NCI-H2081 (cell line): ENCODE measurements at regions not wholly inside any gene's neighbourhood (a gene's known extent, or its start where the extent isn't known, plus 50 kb on each side); places are given as distances from the start of the nearest gene placed in this dataset.

Experiments
- DNase-seq, 2 experiments: peaks; one replicate each; lab custom pipeline; 2025; lab: John Stamatoyannopoulos, UW

- DNase-seq = no peak
Measured at GRCh38 chr5:142508591-142508990, 177.3 kb downstream of the FGF1 start.

- no peak for DNase-seq
Measured at GRCh38 chr5:142507531-142508372, 178.1 kb downstream of the FGF1 start.

GRCh38 chr5:142506756-142507155 is 179.1 kb downstream of the FGF1 start:
- DNase-seq = no peak

- DNase-seq = no peak
Measured at GRCh38 chr5:142506046-142506445, 179.8 kb downstream of the FGF1 start.

GRCh38 chr5:142501890-142502289 is 177.1 kb upstream of the SPRY4 start:
- no peak for DNase-seq

GRCh38 chr5:142500227-142500905 is 175.5 kb upstream of the SPRY4 start:
- DNase-seq = no peak

GRCh38 chr5:142499591-142500226 is 174.9 kb upstream of the SPRY4 start:
- peak in 1 of 2 experiments; percentile 35 for DNase-seq

GRCh38 chr5:142498298-142498697 is 173.5 kb upstream of the SPRY4 start:
- no peak for DNase-seq

GRCh38 chr5:142495531-142495930 is 170.7 kb upstream of the SPRY4 start:
- DNase-seq = no peak

- no peak for DNase-seq
Measured at GRCh38 chr5:142493875-142494518, 169.2 kb upstream of the SPRY4 start.

- DNase-seq = no peak
Measured at GRCh38 chr5:142492781-142493281, 168.0 kb upstream of the SPRY4 start.

GRCh38 chr5:142491679-142492078 is 166.9 kb upstream of the SPRY4 start:
- DNase-seq = no peak

GRCh38 chr5:142491270-142491669 is 166.4 kb upstream of the SPRY4 start:
- no peak for DNase-seq

GRCh38 chr5:142486581-142486980 is 161.8 kb upstream of the SPRY4 start:
- DNase-seq = no peak

GRCh38 chr5:142486020-142486419 is 161.2 kb upstream of the SPRY4 start:
- DNase-seq = no peak

GRCh38 chr5:142484821-142485387 is 160.1 kb upstream of the SPRY4 start:
- DNase-seq = no peak

- DNase-seq = no peak
Measured at GRCh38 chr5:142482207-142482606, 157.4 kb upstream of the SPRY4 start.

GRCh38 chr5:142481410-142481809 is 156.6 kb upstream of the SPRY4 start:
- no peak for DNase-seq

- DNase-seq = no peak
Measured at GRCh38 chr5:142479854-142480519, 155.2 kb upstream of the SPRY4 start.

- DNase-seq = no peak
Measured at GRCh38 chr5:142479150-142479549, 154.3 kb upstream of the SPRY4 start.

- DNase-seq = no peak
Measured at GRCh38 chr5:142478113-142478512, 153.3 kb upstream of the SPRY4 start.
